Astrocyte of the spinal cord (primary cell): ENCODE measurements at regions not wholly inside any gene's neighbourhood (a gene's known extent, or its start where the extent isn't known, plus 50 kb on each side); places are given as distances from the start of the nearest gene placed in this dataset.

Experiments
- DNase-seq: peaks from one replicate; pipeline ENCODE4 v3.0.0; 2011; ENCODE audit warnings: low read depth, low spot score
- H3K4me3 ChIP-seq: 2 replicates; pipeline ENCODE4 v1.5.1; 2011; ENCODE audit warnings: low read depth, mild to moderate bottlenecking, low read length, moderate library complexity
- in situ Hi-C: cut with HindIII; loops from 2 replicates; pipeline ENCODE4 v1.10.0; 2017; ENCODE audit warnings: low sequenced_read_pairs
- TF ChIP-seq, protein P1 (sequence below): IDR thresholded peaks from 2 replicates; pipeline ENCODE4 v1.5.1; 2012; ENCODE audit warnings: low read depth, mild to moderate bottlenecking, low read length, inconsistent platforms

DNA sequence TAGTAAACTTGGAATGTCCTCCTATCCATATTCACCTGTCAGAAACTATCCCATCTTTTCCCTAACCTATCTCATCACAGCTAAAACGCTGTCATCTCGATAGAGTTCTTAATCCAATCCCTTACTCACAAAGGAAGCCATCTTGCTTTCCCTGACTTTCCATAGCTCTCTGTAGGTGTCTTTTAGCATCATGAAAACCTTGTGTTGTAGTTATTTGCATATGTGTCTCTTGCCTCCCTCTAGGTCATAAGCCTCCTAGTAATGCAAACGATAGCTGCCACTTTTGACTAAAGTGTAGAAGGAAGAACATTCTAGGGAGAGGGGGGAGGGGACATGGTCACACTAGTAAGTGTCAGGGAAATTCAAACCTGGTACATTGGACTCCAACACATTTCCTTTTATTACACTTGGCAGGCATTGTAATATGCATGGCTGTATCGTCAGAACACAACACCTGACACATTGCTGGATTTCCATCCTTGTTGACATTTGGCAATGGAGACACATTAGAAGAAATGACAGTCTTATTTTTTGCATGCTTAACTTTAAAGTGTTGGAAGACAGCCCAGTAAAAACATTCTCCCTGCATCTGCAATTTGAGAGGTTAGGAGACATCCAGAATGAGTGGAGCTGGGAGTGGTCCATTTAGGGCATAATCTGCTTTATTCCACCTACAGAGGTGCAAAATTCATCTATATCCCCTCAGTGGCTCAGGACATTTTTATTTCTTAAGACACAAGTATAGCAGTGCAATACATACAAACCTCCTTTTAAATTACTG is 283.4 kb downstream of the HAO1 start:
- no peak overlapping the region for H3K4me3 ChIP-seq
- TF ChIP-seq, protein P1, sequence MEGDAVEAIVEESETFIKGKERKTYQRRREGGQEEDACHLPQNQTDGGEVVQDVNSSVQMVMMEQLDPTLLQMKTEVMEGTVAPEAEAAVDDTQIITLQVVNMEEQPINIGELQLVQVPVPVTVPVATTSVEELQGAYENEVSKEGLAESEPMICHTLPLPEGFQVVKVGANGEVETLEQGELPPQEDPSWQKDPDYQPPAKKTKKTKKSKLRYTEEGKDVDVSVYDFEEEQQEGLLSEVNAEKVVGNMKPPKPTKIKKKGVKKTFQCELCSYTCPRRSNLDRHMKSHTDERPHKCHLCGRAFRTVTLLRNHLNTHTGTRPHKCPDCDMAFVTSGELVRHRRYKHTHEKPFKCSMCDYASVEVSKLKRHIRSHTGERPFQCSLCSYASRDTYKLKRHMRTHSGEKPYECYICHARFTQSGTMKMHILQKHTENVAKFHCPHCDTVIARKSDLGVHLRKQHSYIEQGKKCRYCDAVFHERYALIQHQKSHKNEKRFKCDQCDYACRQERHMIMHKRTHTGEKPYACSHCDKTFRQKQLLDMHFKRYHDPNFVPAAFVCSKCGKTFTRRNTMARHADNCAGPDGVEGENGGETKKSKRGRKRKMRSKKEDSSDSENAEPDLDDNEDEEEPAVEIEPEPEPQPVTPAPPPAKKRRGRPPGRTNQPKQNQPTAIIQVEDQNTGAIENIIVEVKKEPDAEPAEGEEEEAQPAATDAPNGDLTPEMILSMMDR = no peak
- in situ Hi-C loops = no loop called here
- DNase-seq = no peak

- TF ChIP-seq, protein P1 = no peak
- no peak for DNase-seq
- in situ Hi-C loops = no loop called here
- H3K4me3 ChIP-seq = no peak overlapping the region
Observed at GRCh38 chr20:7657569-7657968, 282.7 kb downstream of the HAO1 start.

DNA sequence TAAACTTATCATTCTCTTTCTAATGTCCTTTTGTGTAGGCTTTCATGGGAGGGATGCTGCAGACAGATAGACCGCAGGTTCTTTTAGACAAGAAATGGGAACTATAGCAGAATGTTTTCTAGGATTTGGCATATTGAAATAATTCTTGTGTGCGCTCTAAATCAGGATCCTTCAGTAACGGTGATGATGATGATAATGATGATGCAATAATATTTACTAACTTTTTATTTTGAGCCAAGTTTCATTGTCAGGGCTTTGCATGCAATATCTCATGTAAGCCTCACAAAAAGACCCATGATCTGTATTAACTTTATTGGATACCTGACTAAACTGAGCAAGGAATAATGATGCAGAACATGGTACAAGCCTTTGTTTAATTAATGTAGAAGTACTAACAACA is 280.1 kb downstream of the HAO1 start:
- no peak overlapping the region for H3K4me3 ChIP-seq
- TF ChIP-seq, protein P1 = no peak
- DNase-seq = no peak
- in situ Hi-C loops = no loop called here

DNA sequence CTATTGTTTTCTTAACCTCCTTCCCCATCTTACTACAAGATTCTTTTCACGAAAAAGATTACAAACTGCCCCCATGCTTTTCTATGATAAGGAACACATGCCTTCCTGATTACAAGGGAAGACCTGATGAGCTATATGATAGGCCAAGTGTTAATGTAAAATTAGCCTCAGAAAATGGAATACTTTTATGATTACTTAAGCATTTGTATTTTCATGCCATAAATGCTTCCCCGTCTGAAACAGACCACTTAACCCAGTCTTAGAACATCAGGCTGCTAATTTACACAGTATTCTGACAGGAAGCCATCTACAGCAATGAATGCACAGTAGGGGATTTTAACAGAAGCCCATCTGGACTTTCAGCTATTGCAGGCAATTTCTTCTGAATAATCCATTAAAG is 274.9 kb downstream of the HAO1 start:
- no peak overlapping the region for H3K4me3 ChIP-seq
- DNase-seq = peak; percentile 49
- in situ Hi-C loops = no loop called here
- TF ChIP-seq, protein P1 = no peak

DNA sequence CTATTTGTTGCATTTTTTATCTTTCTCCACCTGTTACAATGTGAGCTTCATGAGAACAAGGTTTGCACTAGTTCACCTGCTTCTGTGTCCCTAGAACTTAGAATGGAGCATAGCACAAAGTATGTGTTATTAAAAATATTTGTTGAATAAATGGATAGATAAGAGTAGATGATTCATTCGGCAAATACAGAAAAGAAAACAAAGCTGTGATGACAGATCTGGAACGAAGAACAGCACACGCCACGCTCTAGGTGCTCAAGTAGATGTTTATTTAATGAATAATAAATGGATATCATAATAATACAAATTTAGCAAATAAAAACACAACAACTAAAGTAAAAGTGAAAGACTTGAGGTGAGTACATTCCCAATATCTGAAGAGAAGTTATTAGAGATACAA is 273.1 kb downstream of the HAO1 start:
- TF ChIP-seq, protein P1 = no peak
- peak; percentile 20 for DNase-seq
- in situ Hi-C loops = no loop called here
- H3K4me3 ChIP-seq = no peak overlapping the region

GRCh38 chr20:7672571-7672970 is 267.7 kb downstream of the HAO1 start:
- TF ChIP-seq, protein P1 = no peak
- H3K4me3 ChIP-seq = no peak overlapping the region
- no peak for DNase-seq
- in situ Hi-C loops = no loop called here
